Nephron progenitor cell (in vitro differentiated cells): ENCODE measurements at regions not wholly inside any gene's neighbourhood (a gene's known extent, or its start where the extent isn't known, plus 50 kb on each side); places are given as distances from the start of the nearest gene placed in this dataset.

Source experiments
- DNase-seq: peaks from one replicate; pipeline ENCODE4 v3.0.0; 2021
- H3K27ac Mint-ChIP-seq: 2 replicates; pipeline ENCODE4 v1.8.0; 2021; ENCODE audit warnings: mild to moderate bottlenecking, moderate library complexity, mixed read lengths
- H3K27me3 Mint-ChIP-seq: 2 replicates; pipeline ENCODE4 v1.8.0; 2021; ENCODE audit warnings: mild to moderate bottlenecking, low read depth, mixed read lengths; ENCODE audit not compliant: poor library complexity
- H3K36me3 Mint-ChIP-seq: 2 replicates; pipeline ENCODE4 v1.8.0; 2021; ENCODE audit warnings: low read depth, mixed read lengths
- H3K4me1 Mint-ChIP-seq: 2 replicates; pipeline ENCODE4 v1.8.0; 2021; ENCODE audit warnings: mixed read lengths
- H3K4me3 Mint-ChIP-seq: 2 replicates; pipeline ENCODE4 v1.8.0; 2021; ENCODE audit warnings: mild to moderate bottlenecking, moderate library complexity, mixed read lengths
- H3K9me3 Mint-ChIP-seq: 2 replicates; pipeline ENCODE4 v1.8.0; 2021; ENCODE audit warnings: mild to moderate bottlenecking, moderate library complexity, mixed read lengths
- TF ChIP-seq, protein P1 (sequence below): fragments of 200-600 bp; sonication (generic); IDR thresholded peaks from 2 replicates; pipeline ENCODE4 v1.5.0; 2021; ENCODE audit warnings: antibody characterized with exemption

DNA sequence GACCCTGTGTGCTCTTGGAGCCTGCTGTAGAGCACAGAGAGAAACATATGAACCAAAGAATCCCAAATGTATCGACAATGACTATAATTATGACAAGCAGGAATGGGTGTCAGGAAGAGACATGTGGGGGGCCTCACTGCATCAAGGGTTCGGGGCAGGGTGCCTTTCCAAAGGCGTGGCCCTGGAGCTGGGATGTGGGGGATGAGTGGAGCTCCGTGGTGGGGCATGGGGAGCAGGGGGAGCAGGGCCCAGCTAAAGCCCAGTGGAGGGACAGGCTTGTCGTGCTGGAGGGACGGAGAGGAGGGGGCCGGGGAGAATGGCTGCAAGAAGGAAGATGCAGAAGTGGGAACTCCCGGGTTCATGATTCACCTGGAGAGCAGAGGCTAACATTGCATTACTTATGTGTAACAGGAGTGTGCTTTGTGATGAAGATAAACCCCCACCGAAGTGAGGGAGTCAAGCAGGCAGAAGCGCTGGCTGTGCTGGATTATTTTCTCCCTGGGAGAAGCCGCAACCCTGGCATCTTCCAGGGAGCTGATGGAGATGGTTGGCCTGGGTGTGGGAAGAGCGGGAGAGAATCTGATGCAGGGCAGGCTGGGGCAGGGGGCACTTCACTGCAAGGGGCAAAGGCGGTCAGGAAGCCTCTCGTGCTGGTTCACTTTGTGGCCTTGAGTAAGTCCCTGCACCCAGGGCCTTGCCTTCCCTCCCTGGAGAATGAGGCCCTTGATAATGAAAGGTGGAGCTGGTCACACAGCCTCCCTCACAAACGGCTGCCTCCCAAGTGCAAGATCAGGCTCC lies 124.6 kb upstream of the RUNX3 start:
- Mint-ChIP-seq H3K27me3 (peaks cover 67% of the 10 kb centered on the region), H3K4me1 (peaks cover 16% of the 10 kb centered on the region), H3K27ac (no peak overlapping the region), H3K4me3 (no peak overlapping the region), H3K36me3 (no peaks in the 10 kb centered on the region), H3K9me3 (no peaks in the 10 kb centered on the region)
- TF ChIP-seq, protein P1, sequence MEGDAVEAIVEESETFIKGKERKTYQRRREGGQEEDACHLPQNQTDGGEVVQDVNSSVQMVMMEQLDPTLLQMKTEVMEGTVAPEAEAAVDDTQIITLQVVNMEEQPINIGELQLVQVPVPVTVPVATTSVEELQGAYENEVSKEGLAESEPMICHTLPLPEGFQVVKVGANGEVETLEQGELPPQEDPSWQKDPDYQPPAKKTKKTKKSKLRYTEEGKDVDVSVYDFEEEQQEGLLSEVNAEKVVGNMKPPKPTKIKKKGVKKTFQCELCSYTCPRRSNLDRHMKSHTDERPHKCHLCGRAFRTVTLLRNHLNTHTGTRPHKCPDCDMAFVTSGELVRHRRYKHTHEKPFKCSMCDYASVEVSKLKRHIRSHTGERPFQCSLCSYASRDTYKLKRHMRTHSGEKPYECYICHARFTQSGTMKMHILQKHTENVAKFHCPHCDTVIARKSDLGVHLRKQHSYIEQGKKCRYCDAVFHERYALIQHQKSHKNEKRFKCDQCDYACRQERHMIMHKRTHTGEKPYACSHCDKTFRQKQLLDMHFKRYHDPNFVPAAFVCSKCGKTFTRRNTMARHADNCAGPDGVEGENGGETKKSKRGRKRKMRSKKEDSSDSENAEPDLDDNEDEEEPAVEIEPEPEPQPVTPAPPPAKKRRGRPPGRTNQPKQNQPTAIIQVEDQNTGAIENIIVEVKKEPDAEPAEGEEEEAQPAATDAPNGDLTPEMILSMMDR = no peak
- DNase-seq = no peak

DNA sequence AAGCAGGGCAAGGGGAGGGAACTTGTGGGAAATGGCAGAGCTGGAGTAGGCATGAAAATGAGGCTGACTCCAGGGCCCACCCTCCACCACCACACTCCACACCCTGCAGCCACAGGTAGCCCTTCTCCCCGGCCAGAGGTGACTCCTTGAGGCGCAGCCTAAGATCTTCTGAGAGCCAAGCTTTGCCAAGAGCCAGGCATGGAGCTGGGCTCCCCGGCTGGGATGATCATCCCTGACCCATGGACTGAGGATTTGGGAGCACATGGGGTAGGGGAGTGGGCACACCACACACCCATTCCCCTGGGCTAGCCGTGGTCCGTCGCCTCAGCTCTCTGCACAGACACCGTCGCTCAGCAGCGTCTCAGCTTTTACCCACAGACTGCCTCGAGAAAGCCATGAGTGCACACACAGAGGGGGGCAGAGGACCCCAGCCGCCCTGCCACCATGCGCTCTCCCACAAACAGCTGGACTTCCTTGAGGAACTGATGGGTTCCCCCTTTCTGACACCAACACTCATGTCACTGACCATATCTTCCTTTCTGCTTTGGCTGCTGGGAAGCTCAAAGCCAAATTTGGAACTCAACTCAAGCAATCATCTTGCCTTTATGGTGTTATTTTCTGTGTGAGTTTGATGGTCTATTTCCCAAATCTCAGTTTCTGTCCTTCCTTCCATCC lies 123.6 kb upstream of the RUNX3 start:
- Mint-ChIP-seq H3K4me3 (no peak overlapping the region), H3K9me3 (no peaks in the 10 kb centered on the region), H3K36me3 (no peaks in the 10 kb centered on the region), H3K4me1 (peaks cover 16% of the 10 kb centered on the region), H3K27me3 (peaks cover 75% of the 10 kb centered on the region), H3K27ac (no peak overlapping the region)
- DNase-seq = no peak
- TF ChIP-seq, protein P1 = no peak

DNA sequence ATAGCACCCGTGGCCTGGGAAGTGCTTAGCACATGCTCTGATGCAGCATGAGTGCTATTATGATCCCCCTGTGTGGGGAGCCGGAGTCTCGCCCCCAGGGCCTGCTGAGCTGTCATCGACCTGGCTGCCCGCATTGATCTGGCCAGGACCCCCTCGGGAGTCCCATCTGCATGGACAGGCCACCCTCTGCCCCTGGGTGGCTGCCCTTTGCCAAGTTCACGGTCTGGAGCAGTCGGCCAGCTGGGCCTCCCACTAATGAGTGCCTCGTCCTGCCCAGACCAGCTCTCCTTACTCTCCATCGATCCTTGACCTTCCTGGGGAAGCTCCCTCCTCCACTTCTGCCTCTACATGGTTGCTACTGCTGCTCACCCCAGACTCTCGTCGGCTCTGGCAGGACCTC lies 121.8 kb upstream of the RUNX3 start:
- DNase-seq = no peak
- H3K27ac Mint-ChIP-seq = no peak overlapping the region
- peaks cover 16% of the 10 kb centered on the region for H3K4me1 Mint-ChIP-seq
- no peaks in the 10 kb centered on the region for H3K36me3 Mint-ChIP-seq
- peaks cover 75% of the 10 kb centered on the region for H3K27me3 Mint-ChIP-seq
- H3K4me3 Mint-ChIP-seq = no peak overlapping the region
- TF ChIP-seq, protein P1 = no peak
- H3K9me3 Mint-ChIP-seq = no peaks in the 10 kb centered on the region

DNA sequence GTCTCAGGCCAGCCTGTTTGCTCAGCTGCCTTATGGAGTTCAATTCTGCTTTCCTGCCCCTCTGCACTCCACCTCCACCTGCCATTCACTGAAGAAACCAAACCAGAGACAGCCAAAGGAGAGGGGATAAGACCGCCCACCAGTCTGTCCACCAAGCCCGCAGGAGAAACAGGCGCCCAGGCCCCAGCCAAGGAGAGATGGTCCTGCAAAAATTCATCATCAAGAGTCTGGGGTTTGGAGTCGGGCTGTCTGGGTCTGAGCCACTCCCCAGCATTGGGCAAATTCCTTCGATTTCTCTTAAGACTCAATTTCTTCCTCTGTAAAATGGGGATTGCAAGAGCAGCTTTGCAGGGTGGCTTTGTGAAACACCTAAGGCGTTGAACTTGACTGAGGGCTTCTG lies 121.4 kb upstream of the RUNX3 start:
- H3K4me3 Mint-ChIP-seq = no peak overlapping the region
- DNase-seq = no peak
- peaks cover 16% of the 10 kb centered on the region for H3K4me1 Mint-ChIP-seq
- peaks cover 75% of the 10 kb centered on the region for H3K27me3 Mint-ChIP-seq
- TF ChIP-seq, protein P1 = no peak
- no peak overlapping the region for H3K27ac Mint-ChIP-seq
- H3K36me3 Mint-ChIP-seq = no peaks in the 10 kb centered on the region
- H3K9me3 Mint-ChIP-seq = no peaks in the 10 kb centered on the region

DNA sequence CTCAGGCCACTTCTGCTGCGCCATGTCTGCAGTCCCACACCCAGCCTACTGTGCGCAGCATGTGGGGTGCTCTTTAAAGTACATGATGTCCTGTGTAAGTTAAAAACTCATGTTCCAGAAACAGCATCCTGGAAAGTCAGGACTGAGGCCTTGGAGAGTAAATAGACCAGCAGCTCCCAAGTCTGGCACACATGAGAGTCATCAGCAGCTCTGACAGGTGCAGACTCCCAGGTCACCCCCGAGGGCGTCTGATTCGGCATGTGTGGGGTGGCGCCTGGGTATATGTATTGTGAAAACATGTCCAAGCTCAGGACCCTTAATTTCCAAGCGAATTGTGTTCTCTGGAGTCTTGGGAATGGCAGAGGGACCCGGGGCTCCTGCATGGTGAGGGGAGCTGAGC lies 120.1 kb upstream of the RUNX3 start:
- no peak overlapping the region for H3K27ac Mint-ChIP-seq
- H3K36me3 Mint-ChIP-seq = no peaks in the 10 kb centered on the region
- DNase-seq = no peak
- peaks cover 10% of the 10 kb centered on the region for H3K4me1 Mint-ChIP-seq
- H3K9me3 Mint-ChIP-seq = no peaks in the 10 kb centered on the region
- H3K4me3 Mint-ChIP-seq = no peak overlapping the region
- TF ChIP-seq, protein P1 = no peak
- peaks cover 79% of the 10 kb centered on the region for H3K27me3 Mint-ChIP-seq
